ENCODE measurements at regions not wholly inside any gene's neighbourhood (a gene's known extent, or its start where the extent isn't known, plus 50 kb on each side); places are given as distances from the start of the nearest gene placed in this dataset.

DNA sequence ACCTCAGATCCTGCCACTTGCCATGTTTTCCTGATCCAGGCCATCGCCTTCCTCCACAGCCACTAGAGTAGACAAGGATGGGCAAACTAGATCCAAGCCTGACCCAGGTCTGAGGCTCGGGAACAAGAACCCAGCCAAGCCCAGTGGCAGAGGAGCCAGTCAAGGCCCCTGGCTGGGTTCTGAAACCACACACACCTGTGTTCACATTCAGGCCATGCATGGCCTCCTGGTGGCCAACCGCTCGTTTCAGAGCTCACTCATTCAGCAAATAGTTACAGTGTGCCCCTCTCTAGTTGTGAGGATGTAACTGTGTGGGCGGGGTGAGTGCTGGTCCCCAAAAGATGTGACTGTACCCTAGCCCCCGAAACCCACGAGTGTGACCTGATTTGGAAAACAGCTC lies 337.6 kb downstream of the CTTN start:
- no peak overlapping the region for H3K4me3 ChIP-seq (ENCODE audit: low read depth, low read length)

DNA sequence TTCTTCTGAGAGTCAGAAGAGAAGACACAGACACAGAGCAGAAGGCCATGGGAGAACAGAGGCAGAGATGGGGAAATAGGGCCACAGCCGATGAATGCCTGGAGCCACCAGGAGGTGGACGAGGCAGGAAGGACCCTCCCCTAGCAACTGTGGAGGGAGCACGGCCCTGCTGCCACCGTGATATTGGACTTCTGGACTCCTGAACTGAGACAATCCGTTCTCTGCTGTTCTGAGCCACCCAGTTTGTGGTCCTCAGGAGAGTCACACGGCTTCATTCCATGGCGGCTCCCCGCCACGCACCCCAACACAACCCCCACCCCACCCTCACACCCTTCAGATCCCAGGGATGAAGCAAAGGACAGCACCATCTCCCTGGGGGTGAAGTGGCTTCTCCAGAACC lies 338.1 kb downstream of the CTTN start:
- H3K4me3 ChIP-seq (ENCODE audit: low read depth, low read length): no peak overlapping the region

DNA sequence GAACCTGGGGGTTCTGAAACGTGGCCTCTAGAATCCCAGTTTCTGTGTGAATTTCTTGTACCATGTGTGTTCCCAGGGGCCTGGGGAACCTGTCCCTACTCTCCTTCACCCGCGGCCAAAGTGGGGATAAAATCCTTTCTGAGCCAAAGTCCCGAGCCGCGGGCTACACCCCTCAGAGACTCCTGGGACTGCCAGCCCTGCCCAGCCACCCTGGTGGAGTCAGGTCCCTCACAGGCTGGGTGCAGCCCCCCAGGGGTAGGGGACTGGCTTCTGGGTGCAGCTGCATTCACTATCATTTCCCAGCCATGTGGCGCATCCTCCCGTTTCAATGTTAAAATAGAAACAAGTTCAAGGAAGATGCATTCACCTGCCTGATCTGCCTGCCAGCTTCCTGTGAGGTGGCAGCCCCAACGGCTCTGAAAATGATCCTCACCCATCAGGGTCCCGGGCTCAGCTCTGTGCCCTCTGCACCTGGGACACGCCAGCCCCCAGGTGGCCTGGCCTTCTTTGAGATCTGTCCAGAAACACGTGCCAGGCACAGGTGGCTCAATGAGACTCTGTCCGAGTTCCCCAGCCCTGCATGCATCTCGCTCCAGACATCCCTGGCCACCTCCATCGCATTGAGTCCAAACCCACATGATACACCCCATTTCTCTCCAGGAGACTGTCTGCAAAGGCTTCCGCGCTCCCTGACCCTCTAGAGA lies 338.8 kb downstream of the CTTN start:
- no peak overlapping the region for H3K4me3 ChIP-seq (ENCODE audit: low read depth, low read length)

- H3K4me3 ChIP-seq (ENCODE audit: low read depth, low read length): no peak overlapping the region
Observed at GRCh38 chr11:70737816-70738630, 339.7 kb downstream of the CTTN start.

GRCh38 chr11:70738661-70739060 lies 340.3 kb downstream of the CTTN start:
- H3K4me3 ChIP-seq (ENCODE audit: low read depth, low read length): no peak overlapping the region

- no peak overlapping the region for H3K4me3 ChIP-seq (ENCODE audit: low read depth, low read length)
Observed at GRCh38 chr11:70739091-70739490, 340.8 kb downstream of the CTTN start.

- no peak overlapping the region for H3K4me3 ChIP-seq (ENCODE audit: low read depth, low read length)
Observed at GRCh38 chr11:70739811-70740487, 341.6 kb downstream of the CTTN start.

- H3K4me3 ChIP-seq (ENCODE audit: low read depth, low read length): no peak overlapping the region
Observed at GRCh38 chr11:70740488-70740851, 342.1 kb downstream of the CTTN start.

DNA sequence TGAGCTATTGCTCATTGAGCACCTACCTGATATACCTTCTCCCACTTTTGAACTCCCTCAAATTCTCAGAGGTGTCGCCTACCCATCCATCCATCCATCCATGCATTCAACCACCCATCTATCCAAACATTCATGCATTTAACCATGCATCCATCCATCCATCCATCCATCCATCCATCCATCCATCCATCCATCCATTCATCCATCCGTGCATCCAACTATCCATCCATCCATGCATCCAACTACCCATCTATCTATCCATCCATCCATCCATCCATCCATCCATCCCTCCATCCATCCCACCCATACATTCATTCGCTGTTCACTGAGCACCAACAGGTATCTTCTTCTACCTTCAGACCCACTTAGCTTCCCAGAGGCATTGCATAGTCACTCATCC lies 342.8 kb downstream of the CTTN start:
- no peak overlapping the region for H3K4me3 ChIP-seq (ENCODE audit: low read depth, low read length)

- H3K4me3 ChIP-seq (ENCODE audit: low read depth, low read length): no peak overlapping the region
Observed at GRCh38 chr11:70742553-70743291, 344.4 kb downstream of the CTTN start.

DNA sequence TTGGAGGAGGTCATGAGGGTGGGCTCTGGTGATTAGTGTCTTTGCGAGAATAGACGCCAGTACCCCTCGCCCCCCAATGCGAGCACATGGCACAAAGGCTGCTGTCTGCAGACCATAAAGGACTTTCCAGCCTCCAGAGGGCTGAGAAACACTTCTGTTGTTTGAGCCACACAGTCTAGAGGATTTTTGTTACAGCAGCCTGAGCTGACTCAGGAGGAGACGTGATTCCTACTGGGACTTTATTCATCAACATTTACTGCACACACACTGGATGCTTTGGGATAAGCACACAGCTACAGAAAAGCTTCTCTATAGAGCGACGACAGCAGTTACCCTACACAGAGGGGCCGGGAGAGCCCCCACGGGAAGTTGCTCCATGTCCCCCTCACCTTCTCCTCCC lies 345.0 kb downstream of the CTTN start:
- H3K4me3 ChIP-seq (ENCODE audit: low read depth, low read length): no peak overlapping the region

GRCh38 chr11:70743941-70744351 lies 345.6 kb downstream of the CTTN start:
- no peak overlapping the region for H3K4me3 ChIP-seq (ENCODE audit: low read depth, low read length)

DNA sequence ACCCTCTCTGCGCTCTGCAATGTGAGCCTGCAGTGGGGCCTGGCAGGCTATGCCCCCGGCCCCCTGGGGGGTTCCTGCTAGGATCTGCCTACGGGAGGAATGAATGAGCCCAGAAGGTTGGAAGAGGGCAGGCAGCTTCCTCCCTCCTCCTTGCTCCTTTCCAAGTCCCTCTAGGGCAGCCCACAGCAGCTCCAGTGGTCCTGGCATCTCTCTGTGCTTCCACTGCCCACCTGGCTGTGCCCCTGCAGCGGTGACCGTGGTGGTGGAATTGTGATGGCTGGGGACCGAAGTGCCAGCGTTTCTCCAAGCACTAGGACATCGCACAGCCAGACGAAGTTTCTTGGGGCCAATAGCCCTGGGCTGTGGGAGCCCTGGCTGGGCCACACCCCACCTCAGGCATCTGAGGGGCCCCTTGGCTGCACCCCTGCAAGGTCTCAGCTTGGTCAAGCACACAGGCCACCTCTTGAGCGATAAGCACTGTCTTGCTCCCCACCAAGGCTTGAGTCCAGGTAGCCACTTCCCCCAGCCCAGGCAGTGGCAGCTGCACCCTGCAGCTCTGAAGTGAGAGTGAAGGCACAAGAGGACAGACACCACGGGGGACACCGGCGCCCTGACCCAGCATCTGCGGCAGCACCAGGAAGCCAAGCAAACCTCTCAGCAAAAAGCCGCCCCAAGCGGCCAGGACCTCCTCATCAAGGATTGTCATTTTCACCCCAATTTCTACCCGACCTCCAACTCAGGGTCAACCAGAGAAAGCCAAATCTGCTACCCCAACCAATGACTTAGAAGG lies 346.3 kb downstream of the CTTN start:
- H3K4me3 ChIP-seq (ENCODE audit: low read depth, low read length): no peak overlapping the region

- H3K4me3 ChIP-seq (ENCODE audit: low read depth, low read length): no peak overlapping the region
Observed at GRCh38 chr11:70745451-70745850, 347.1 kb downstream of the CTTN start.

DNA sequence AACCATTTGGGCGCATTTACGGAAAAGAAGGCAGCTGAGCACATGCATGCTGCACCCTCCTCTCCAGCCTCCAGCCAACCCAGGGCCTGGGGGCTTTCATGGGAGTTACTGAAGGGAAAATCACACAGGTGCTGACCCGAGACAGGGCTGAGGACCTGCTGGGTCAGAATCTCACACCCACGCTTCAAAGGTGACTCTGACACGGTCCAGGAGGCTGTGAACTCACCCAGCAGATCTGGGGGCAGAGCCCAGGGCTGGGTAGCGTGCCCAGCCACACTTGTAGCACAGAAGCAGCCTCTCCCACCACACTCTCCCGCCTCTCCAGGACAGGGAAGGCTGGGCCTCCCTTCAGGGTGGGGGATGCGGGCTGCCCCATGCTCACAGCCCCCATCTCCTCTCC lies 347.6 kb downstream of the CTTN start:
- H3K4me3 ChIP-seq (ENCODE audit: low read depth, low read length): no peak overlapping the region

DNA sequence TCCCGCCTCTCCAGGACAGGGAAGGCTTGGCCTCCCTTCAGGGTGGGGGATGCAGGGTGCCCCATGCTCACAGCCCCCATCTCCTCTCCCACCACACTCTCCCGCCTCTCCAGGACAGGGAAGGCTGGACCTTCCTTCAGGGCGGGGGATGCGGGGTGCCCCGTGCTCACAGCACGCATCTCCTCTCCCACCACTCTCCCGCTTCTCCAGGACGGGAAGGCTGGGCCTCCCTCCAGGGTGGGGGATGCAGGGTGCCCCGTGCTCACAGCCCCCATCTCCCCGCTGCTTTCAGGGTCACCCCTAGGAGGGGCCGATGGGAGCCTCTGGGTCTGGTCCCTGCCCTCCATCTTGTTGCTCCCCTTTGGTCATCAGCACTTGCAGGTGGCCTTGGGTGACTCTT lies 348.0 kb downstream of the CTTN start:
- H3K4me3 ChIP-seq (ENCODE audit: low read depth, low read length): no peak overlapping the region

GRCh38 chr11:70747285-70747684 lies 349.0 kb downstream of the CTTN start:
- no peak overlapping the region for H3K4me3 ChIP-seq (ENCODE audit: low read depth, low read length)

- no peak overlapping the region for H3K4me3 ChIP-seq (ENCODE audit: low read depth, low read length)
Observed at GRCh38 chr11:70747921-70748320, 349.6 kb downstream of the CTTN start.

- no peak overlapping the region for H3K4me3 ChIP-seq (ENCODE audit: low read depth, low read length)
Observed at GRCh38 chr11:70751142-70751734, 352.9 kb downstream of the CTTN start.

All from iPS-11a (cell line).